ENCODE measurements at regions not wholly inside any gene's neighbourhood (a gene's known extent, or its start where the extent isn't known, plus 50 kb on each side); places are given as distances from the start of the nearest gene placed in this dataset.

GRCh38 chr1:8169364-8170058 is 143.4 kb upstream of the ERRFI1 start:
- intact Hi-C loops (cut with DNase I), result no loop called here
- H3K4me3 ChIP-seq, result no peak overlapping the region
- no peaks in the 10 kb centered on the region for H3K9me3 ChIP-seq
- H3K4me1 ChIP-seq, result peaks cover 0 to 35% (median 11%) of the 10 kb centered on the region in 4 donors
- H3K27me3 ChIP-seq, result no peaks in the 10 kb centered on the region
- peak overlapping the region; percentile 77 to 91 (median 90) for H3K27ac ChIP-seq
- ATAC-seq (peak; percentile 74 to 88 (median 77)), DNase-seq (peak in 2 of 3 donors; percentile 43 to 82)
- WGBS (ENCODE audit: insufficient coverage, low coverage, low lambda C conversion rate, missing lambda C conversion rate), result 9% methylated on average over 8 of the region's 9 CpGs
- TF ChIP-seq CTCF (IDR thresholded peaks at IDR 0.05) (no peak), POLR2A (IDR thresholded peaks at IDR 0.05) (no peak)
- H3K36me3 ChIP-seq, result no peaks in the 10 kb centered on the region

DNA sequence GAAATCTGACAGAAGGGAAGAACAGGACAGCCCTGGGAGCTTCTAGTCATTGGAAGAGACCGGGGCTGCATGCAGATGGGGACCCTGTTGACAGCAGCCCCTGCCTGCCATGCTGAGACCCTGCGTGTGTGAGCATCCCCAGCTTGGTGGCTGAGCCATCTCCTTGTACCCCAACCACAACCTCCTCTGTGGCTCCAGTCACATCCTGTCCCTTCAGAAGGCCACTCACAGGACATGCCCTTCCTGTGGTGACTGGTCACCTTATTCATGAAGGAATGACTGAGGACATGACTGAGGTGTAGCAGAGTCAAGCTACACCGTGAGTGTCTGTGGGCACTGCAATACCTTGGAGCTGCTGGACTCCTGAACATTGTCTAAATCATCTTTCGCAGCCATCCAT is 141.8 kb upstream of the ERRFI1 start:
- DNase-seq (no peak), ATAC-seq (no peak)
- WGBS (ENCODE audit: insufficient coverage, low coverage, low lambda C conversion rate, missing lambda C conversion rate), result 76% methylated on average over 2 of the region's 4 CpGs
- intact Hi-C loops (cut with DNase I), result no loop called here
- Histone ChIP-seq H3K36me3 (no peaks in the 10 kb centered on the region), H3K9me3 (no peaks in the 10 kb centered on the region), H3K27me3 (no peaks in the 10 kb centered on the region), H3K4me1 (peaks cover 0 to 25% (median 11%) of the 10 kb centered on the region in 4 donors), H3K27ac (peak overlapping the region in 2 of 3 donors; percentile 9 to 90), H3K4me3 (no peak overlapping the region)
- no peak for TF ChIP-seq POLR2A (IDR thresholded peaks at IDR 0.05)
- TF ChIP-seq CTCF (IDR thresholded peaks at IDR 0.05), result no peak

DNA sequence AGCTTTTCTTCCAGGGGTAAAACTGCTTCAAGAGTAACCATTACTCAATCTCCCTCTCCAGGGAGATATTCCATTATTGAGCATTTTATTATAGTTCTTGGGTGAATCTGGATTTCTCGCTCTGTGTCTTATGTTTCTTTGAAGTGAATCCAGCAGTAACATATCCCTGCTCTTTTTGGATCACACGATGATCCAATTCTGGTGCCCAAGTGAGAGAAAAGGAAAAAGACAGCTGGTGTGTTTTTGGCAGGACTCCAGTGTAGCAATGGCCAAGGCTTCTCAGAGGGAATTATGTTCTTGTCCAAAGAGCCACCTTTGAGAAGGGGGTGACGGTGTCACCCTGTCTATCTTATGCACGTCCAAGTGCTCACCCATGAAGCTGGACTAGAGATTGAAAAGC is 140.3 kb upstream of the ERRFI1 start:
- Histone ChIP-seq H3K9me3 (no peaks in the 10 kb centered on the region), H3K27me3 (no peaks in the 10 kb centered on the region), H3K4me1 (peaks cover 0 to 25% (median 11%) of the 10 kb centered on the region in 4 donors), H3K27ac (peak overlapping the region in 1 of 3 donors; percentile 0), H3K4me3 (no peak overlapping the region), H3K36me3 (no peaks in the 10 kb centered on the region)
- DNase-seq (no peak), ATAC-seq (no peak)
- intact Hi-C loops (cut with DNase I), result no loop called here
- WGBS (ENCODE audit: insufficient coverage, low coverage, low lambda C conversion rate, missing lambda C conversion rate), result 90% methylated on average over 3 of the region's 4 CpGs
- TF ChIP-seq CTCF (IDR thresholded peaks at IDR 0.05) (no peak), POLR2A (IDR thresholded peaks at IDR 0.05) (no peak)

DNA sequence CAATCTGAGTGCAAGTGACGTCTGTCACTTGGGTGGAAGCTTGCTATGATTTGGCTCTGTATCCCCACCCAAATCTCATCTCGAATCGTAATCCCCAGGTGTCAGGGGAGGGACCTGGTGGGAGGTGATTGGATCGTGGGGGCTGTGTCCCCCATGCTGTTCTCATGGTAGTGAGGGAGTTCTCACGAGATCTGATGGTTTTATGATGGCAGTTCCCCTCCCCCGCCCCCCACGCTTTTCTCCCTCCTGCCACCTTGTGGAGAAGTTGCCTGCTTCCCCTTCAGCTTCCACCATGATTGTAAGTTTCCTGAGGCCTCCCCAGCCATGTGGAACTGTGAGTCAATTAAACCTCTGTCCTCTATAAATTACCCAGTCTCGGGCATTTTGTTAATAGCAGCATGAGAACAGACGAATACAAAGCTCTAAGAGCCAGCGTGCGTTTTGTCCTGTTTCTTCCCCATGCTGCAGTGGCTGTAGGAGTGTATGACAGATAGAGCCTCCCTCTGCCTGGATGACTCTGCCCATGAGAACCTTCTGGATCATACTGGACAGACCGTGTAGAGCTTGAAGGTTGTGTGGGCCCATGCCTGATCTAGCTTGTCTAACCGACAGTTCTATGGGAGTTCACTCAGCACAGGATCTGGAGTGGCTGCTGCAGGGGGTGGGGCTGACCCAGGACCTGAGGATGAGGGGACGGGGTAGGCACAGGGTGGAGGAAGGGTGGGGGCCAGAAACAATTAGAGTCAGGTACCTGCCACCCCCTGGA is 139.7 kb upstream of the ERRFI1 start:
- DNase-seq, result no peak

More for the DNA sequence above, 139.7 kb upstream of the ERRFI1 start:
- Histone ChIP-seq H3K4me3 (no peak overlapping the region), H3K27ac (peak overlapping the region in 1 of 3 donors; percentile 0), H3K36me3 (no peaks in the 10 kb centered on the region), H3K27me3 (no peaks in the 10 kb centered on the region), H3K4me1 (peaks cover 0 to 22% (median 9%) of the 10 kb centered on the region in 4 donors), H3K9me3 (no peaks in the 10 kb centered on the region)
- ATAC-seq, result no peak
- no peak for TF ChIP-seq POLR2A (IDR thresholded peaks at IDR 0.05)
- peak in 3 of 4 donors; percentile 4 to 28 (median 8) for TF ChIP-seq CTCF (IDR thresholded peaks at IDR 0.05)
- intact Hi-C loops (cut with DNase I), result no loop called here
- 96% methylated on average over 4 of the region's 14 CpGs for WGBS (ENCODE audit: insufficient coverage, low coverage, low lambda C conversion rate, missing lambda C conversion rate)
